AG09309 (cell line): ENCODE measurements at regions not wholly inside any gene's neighbourhood (a gene's known extent, or its start where the extent isn't known, plus 50 kb on each side); places are given as distances from the start of the nearest gene placed in this dataset.

Experiments used
- DNase-seq: peaks from one replicate; pipeline ENCODE4 v3.0.0-alpha.2; 2010; ENCODE audit warnings: low read depth
- H3K4me3 ChIP-seq: 2 replicates; pipeline ENCODE4 v1.5.1; 2011; ENCODE audit warnings: mild to moderate bottlenecking, low read depth, low read length, moderate library complexity; ENCODE audit not compliant: control insufficient read depth
- TF ChIP-seq, protein P1 (sequence below): IDR thresholded peaks from 2 replicates; pipeline ENCODE4 v1.5.1; 2011; ENCODE audit warnings: mild to moderate bottlenecking, low read depth, low read length, inconsistent platforms; ENCODE audit not compliant: insufficient read depth, control insufficient read depth; ENCODE audit errors: missing control alignments

DNA sequence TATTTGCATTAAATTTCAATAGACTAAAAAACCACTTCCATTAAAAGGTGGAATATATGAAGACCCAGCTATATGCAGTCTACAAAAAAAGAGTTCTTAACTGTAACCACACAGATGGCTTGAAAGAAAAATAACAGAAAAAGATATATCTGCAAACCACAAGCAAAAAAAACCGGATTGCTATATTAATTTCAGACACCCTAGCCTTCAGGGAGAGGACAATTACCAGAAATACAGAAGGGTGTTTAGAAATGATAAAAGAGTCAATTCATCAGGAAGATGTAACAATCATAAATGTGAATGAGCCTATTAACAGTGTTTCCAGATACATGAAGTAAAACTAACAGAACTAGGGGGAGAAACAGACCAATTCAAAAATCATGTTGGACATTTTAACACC lies 56.9 kb upstream of the SMIM23 start:
- TF ChIP-seq, protein P1, sequence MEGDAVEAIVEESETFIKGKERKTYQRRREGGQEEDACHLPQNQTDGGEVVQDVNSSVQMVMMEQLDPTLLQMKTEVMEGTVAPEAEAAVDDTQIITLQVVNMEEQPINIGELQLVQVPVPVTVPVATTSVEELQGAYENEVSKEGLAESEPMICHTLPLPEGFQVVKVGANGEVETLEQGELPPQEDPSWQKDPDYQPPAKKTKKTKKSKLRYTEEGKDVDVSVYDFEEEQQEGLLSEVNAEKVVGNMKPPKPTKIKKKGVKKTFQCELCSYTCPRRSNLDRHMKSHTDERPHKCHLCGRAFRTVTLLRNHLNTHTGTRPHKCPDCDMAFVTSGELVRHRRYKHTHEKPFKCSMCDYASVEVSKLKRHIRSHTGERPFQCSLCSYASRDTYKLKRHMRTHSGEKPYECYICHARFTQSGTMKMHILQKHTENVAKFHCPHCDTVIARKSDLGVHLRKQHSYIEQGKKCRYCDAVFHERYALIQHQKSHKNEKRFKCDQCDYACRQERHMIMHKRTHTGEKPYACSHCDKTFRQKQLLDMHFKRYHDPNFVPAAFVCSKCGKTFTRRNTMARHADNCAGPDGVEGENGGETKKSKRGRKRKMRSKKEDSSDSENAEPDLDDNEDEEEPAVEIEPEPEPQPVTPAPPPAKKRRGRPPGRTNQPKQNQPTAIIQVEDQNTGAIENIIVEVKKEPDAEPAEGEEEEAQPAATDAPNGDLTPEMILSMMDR = no peak
- no peak for DNase-seq
- no peak overlapping the region for H3K4me3 ChIP-seq
